K562 (cell line): ENCODE measurements at regions not wholly inside any gene's neighbourhood (a gene's known extent, or its start where the extent isn't known, plus 50 kb on each side); places are given as distances from the start of the nearest gene placed in this dataset.

Source experiments
- CHD4 ChIP-seq: fragments of 200-600 bp; sonication (generic); IDR thresholded peaks from 3 replicates; pipeline ENCODE4 v1.6.1; 2012; ENCODE audit warnings: low read depth, mild to moderate bottlenecking, mixed read lengths, low read length, inconsistent platforms; ENCODE audit not compliant: insufficient read depth, insufficient replicate concordance, poor library complexity, severe bottlenecking
- CTCF ChIP-seq, 3 experiments: IDR thresholded peaks in 2 of 3; conservative IDR thresholded peaks in 1 of 3; 2 replicates each; pipeline ENCODE4 v1.5.1; 2011 to 2012; ENCODE audit warnings: low read length in 3 of 3, mild to moderate bottlenecking in 3 of 3, control low read depth in 2 of 3, improper control_type of control experiment in 1 of 3, inconsistent platforms in 1 of 3, low read depth in 1 of 3, mixed read lengths in 1 of 3, moderate library complexity in 1 of 3; ENCODE audit not compliant: insufficient read depth in 2 of 3
- E2F1 ChIP-seq: sonication (generic); formaldehyde crosslinking; IDR thresholded peaks from 2 replicates; pipeline ENCODE4 v1.8.1; 2023; ENCODE audit warnings: mild to moderate bottlenecking, missing genetic modification reagents, moderate library complexity
- EZH2 ChIP-seq: IDR thresholded peaks from 2 replicates; pipeline ENCODE4 v1.6.1; 2012; ENCODE audit warnings: low read depth, mild to moderate bottlenecking, inconsistent platforms, low read length, borderline replicate concordance
- FOXJ2 ChIP-seq: fragments of 200-800 bp; sonication (Bioruptor generic); IDR thresholded peaks from 2 replicates; pipeline ENCODE4 v1.6.1; 2016; ENCODE audit warnings: missing genetic modification characterization, missing compliant biosample characterization
- GTF2A2 ChIP-seq: IDR thresholded peaks from 2 replicates; pipeline ENCODE4 v1.6.1; 2016; ENCODE audit warnings: mild to moderate bottlenecking, missing genetic modification characterization, missing compliant biosample characterization
- HCFC1 ChIP-seq: IDR thresholded peaks from 2 replicates; pipeline ENCODE4 v1.6.1; 2012; ENCODE audit warnings: low read depth, low read length, improper control_type of control experiment
- KAT8 ChIP-seq: fragments of 450-650 bp; IDR thresholded peaks from 2 replicates; pipeline ENCODE4 v1.6.1; 2016; ENCODE audit warnings: low read depth, mild to moderate bottlenecking
- KLF16 ChIP-seq: IDR thresholded peaks from 2 replicates; pipeline ENCODE4 v1.6.1; 2016; ENCODE audit warnings: antibody characterized with exemption
- PKNOX1 ChIP-seq: fragments of 450-650 bp; IDR thresholded peaks from 2 replicates; pipeline ENCODE4 v1.6.1; 2016
- SIX5 ChIP-seq, 2 experiments: IDR thresholded peaks; 2 replicates each; pipeline ENCODE4 v1.6.1; 2011; ENCODE audit warnings: low read length in 2 of 2, borderline replicate concordance in 1 of 2, low read depth in 1 of 2, mild to moderate bottlenecking in 1 of 2, moderate library complexity in 1 of 2; ENCODE audit not compliant: insufficient read depth in 1 of 2
- ZEB2 ChIP-seq: fragments of 450-650 bp; IDR thresholded peaks from 2 replicates; pipeline ENCODE4 v1.6.1; 2016
- ZNF274 ChIP-seq: IDR thresholded peaks from 2 replicates; pipeline ENCODE4 v1.6.1; 2011; ENCODE audit warnings: low read depth, mild to moderate bottlenecking, low read length, moderate library complexity, borderline replicate concordance

- TF ChIP-seq EZH2 (no peak), FOXJ2 (tag) (no peak), SIX5 (IDR thresholded peaks at IDR 0.05; ENCODE audit: borderline replicate concordance in 1 of 2, insufficient read depth in 1 of 2, low read depth in 1 of 2, low read length in 2 of 2) (no peak), KLF16 (no peak), CTCF (IDR thresholded peaks at IDR 0.05 in 2 of 3, conservative IDR thresholded peaks at IDR 0.05 in 1 of 3; ENCODE audit: insufficient read depth in 2 of 3, low read depth in 1 of 3, low read length in 3 of 3) (no peak), ZNF274 (no peak), E2F1 (CRISPR knock-in tag) (no peak), ZEB2 (no peak), PKNOX1 (no peak), CHD4 (no peak), GTF2A2 (tag) (no peak), HCFC1 (no peak), KAT8 (no peak)
Measured at GRCh38 chr2:225735844-225736243, 336.3 kb downstream of the NYAP2 start.
